Endodermal cell (in vitro differentiated cells): ENCODE measurements at regions not wholly inside any gene's neighbourhood (a gene's known extent, or its start where the extent isn't known, plus 50 kb on each side); places are given as distances from the start of the nearest gene placed in this dataset.

Experiments
- DNase-seq: peaks from one replicate; pipeline ENCODE4 v3.0.0-alpha.2; 2017
- H3K27ac ChIP-seq: 2 replicates; pipeline ENCODE4 v1.5.1; 2013; ENCODE audit warnings: mild to moderate bottlenecking, low read depth, low read length, moderate library complexity
- H3K27me3 ChIP-seq: 2 replicates; pipeline ENCODE4 v1.6.1; 2013; ENCODE audit warnings: mild to moderate bottlenecking, low read length, moderate library complexity; ENCODE audit not compliant: insufficient read depth, control insufficient read depth, poor library complexity, severe bottlenecking
- H3K36me3 ChIP-seq: 2 replicates; pipeline ENCODE4 v1.7.0; 2013; ENCODE audit warnings: mild to moderate bottlenecking, low read length, moderate library complexity; ENCODE audit not compliant: control insufficient read depth, insufficient read depth
- H3K4me1 ChIP-seq: one replicate; pipeline ENCODE4 v1.7.0; 2013; ENCODE audit warnings: low read length; ENCODE audit not compliant: control insufficient read depth, insufficient read depth
- H3K4me3 ChIP-seq: 2 replicates; pipeline ENCODE4 v1.5.1; 2013; ENCODE audit warnings: mild to moderate bottlenecking, low read length, moderate library complexity
- H3K9ac ChIP-seq: 2 replicates; pipeline ENCODE4 v1.6.1; 2013; ENCODE audit warnings: mild to moderate bottlenecking, low read length, moderate library complexity; ENCODE audit not compliant: poor library complexity, severe bottlenecking; ENCODE audit errors: extremely low read depth
- H3K9me3 ChIP-seq: 2 replicates; pipeline ENCODE4 v1.6.1; 2013; ENCODE audit warnings: mild to moderate bottlenecking, low read length, moderate library complexity; ENCODE audit not compliant: control insufficient read depth
- H3K27ac Mint-ChIP-seq: 2 replicates; pipeline ENCODE4 v1.8.0; 2020; ENCODE audit warnings: mixed read lengths
- H3K27me3 Mint-ChIP-seq: 2 replicates; pipeline ENCODE4 v1.8.0; 2021; ENCODE audit warnings: mild to moderate bottlenecking, mixed read lengths; ENCODE audit not compliant: insufficient read depth
- H3K36me3 Mint-ChIP-seq: 2 replicates; pipeline ENCODE4 v1.8.0; 2020; ENCODE audit warnings: low read depth, mixed read lengths
- H3K4me1 Mint-ChIP-seq: 2 replicates; pipeline ENCODE4 v1.8.0; 2020; ENCODE audit warnings: mixed read lengths
- H3K4me3 Mint-ChIP-seq: 2 replicates; pipeline ENCODE4 v1.8.0; 2020; ENCODE audit warnings: mild to moderate bottlenecking, moderate library complexity, mixed read lengths
- H3K9me3 Mint-ChIP-seq: 2 replicates; pipeline ENCODE4 v1.8.0; 2020; ENCODE audit warnings: mild to moderate bottlenecking, mixed read lengths
- WGBS, 2 experiments: methylation state at CpG; one replicate each; pipeline versions ENCODE4 v1.1.5 to v1.1.7; 2013; ENCODE audit warnings: missing lambda C conversion rate in 2 of 2, mixed read lengths in 1 of 2; ENCODE audit not compliant: insufficient coverage in 1 of 2, insufficient read length in 1 of 2; 5-methylcytosine and 5-hydroxymethylcytosine counted together
- TF ChIP-seq, protein P1 (sequence below): fragments of 200-600 bp; sonication (generic); conservative IDR thresholded peaks from 2 replicates; pipeline ENCODE4 v1.5.0; 2021; ENCODE audit warnings: antibody characterized with exemption, mild to moderate bottlenecking

DNA sequence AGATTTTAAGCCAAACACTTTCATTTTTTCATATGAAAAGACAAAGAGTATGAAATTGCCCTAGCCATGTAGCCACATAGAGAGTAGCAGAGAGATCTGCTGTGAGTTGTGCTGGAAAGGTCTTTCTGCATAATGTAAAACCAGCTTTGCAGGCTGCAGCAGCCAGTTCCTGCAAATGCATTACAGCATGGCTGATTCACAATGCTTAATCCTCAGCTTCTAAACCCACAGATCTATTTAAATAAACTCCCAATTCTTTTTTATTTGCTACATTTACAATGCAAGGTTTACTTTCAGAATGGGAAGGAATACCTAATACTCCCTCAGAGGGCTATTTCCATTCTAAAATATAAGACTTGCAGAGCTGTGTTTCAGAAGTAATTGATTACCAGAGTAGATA lies 185.6 kb upstream of the STARD13 start:
- Mint-ChIP-seq H3K27me3 (no peaks in the 10 kb centered on the region), H3K4me3 (no peak overlapping the region), H3K36me3 (no peaks in the 10 kb centered on the region), H3K9me3 (peaks cover 11% of the 10 kb centered on the region), H3K27ac (no peak overlapping the region), H3K4me1 (peaks cover 5% of the 10 kb centered on the region)
- no peak for DNase-seq
- Histone ChIP-seq H3K27ac (no peak overlapping the region), H3K4me1 (no peaks in the 10 kb centered on the region), H3K27me3 (no peaks in the 10 kb centered on the region), H3K9ac (no peak overlapping the region), H3K4me3 (no peak overlapping the region), H3K9me3 (no peaks in the 10 kb centered on the region), H3K36me3 (no peaks in the 10 kb centered on the region)
- TF ChIP-seq, protein P1, sequence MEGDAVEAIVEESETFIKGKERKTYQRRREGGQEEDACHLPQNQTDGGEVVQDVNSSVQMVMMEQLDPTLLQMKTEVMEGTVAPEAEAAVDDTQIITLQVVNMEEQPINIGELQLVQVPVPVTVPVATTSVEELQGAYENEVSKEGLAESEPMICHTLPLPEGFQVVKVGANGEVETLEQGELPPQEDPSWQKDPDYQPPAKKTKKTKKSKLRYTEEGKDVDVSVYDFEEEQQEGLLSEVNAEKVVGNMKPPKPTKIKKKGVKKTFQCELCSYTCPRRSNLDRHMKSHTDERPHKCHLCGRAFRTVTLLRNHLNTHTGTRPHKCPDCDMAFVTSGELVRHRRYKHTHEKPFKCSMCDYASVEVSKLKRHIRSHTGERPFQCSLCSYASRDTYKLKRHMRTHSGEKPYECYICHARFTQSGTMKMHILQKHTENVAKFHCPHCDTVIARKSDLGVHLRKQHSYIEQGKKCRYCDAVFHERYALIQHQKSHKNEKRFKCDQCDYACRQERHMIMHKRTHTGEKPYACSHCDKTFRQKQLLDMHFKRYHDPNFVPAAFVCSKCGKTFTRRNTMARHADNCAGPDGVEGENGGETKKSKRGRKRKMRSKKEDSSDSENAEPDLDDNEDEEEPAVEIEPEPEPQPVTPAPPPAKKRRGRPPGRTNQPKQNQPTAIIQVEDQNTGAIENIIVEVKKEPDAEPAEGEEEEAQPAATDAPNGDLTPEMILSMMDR = no peak

DNA sequence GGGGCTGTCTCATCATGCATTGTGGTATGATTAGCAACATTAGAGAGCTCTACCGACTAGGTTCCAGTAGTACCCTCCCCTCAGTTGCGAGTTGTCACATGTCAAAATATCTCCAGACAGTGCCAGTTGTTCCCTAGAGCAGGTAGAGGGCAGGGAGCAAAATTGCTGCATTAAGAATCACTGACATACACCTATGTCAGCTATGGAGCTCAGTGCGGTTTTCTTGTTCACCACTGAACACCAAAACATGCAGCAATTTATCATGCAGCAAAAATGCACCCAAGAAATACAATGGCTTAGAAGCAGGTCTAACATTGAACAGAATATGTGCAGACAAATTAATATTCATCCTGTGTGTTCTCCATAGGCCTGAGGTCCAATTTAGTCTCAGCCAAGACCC lies 186.9 kb upstream of the STARD13 start:
- no peak overlapping the region for H3K4me3 Mint-ChIP-seq
- peaks cover 23% of the 10 kb centered on the region for H3K9me3 Mint-ChIP-seq
- no peak overlapping the region for H3K27ac ChIP-seq
- no peak overlapping the region for H3K27ac Mint-ChIP-seq
- peaks cover 6% of the 10 kb centered on the region for H3K9me3 ChIP-seq
- 78 to 90% methylated on average over 3 of the region's 3 CpGs for WGBS, 2 experiments
- no peaks in the 10 kb centered on the region for H3K27me3 ChIP-seq
- TF ChIP-seq, protein P1 = no peak
- peaks cover 5% of the 10 kb centered on the region for H3K4me1 Mint-ChIP-seq
- H3K4me1 ChIP-seq = no peaks in the 10 kb centered on the region
- no peaks in the 10 kb centered on the region for H3K36me3 ChIP-seq
- H3K4me3 ChIP-seq = no peak overlapping the region
- DNase-seq = no peak
- no peaks in the 10 kb centered on the region for H3K27me3 Mint-ChIP-seq
- H3K36me3 Mint-ChIP-seq = no peaks in the 10 kb centered on the region
- H3K9ac ChIP-seq = no peak overlapping the region

DNA sequence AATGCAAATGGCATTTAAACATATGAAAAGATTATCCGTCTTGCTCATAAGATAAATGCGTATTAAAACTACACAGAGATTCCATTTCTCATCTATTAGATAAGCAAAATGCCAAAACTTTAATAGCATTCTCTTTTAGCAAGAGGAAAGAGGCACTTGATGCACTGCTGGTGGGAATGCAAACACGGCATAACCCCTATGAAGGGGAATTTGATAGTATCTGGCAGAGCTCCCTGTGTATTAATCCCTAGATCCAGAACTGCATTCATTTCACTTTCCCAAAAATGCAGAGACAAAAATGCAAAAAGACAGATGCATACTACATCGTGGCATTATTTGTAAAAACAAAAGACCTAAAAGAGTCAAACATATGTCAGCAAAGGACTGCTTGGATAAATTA lies 193.6 kb upstream of the STARD13 start:
- 91 to 92% methylated on average over 4 of the region's 4 CpGs for WGBS, 2 experiments
- Mint-ChIP-seq H3K27ac (no peak overlapping the region), H3K4me1 (no peaks in the 10 kb centered on the region), H3K9me3 (peaks cover 33% of the 10 kb centered on the region), H3K27me3 (no peaks in the 10 kb centered on the region), H3K4me3 (no peak overlapping the region), H3K36me3 (peaks cover 3% of the 10 kb centered on the region)
- no peak for DNase-seq
- TF ChIP-seq, protein P1 = no peak
- H3K9ac ChIP-seq = no peak overlapping the region
- H3K36me3 ChIP-seq = no peaks in the 10 kb centered on the region
- H3K27ac ChIP-seq = no peak overlapping the region
- H3K4me1 ChIP-seq = no peaks in the 10 kb centered on the region
- peaks cover 15% of the 10 kb centered on the region for H3K9me3 ChIP-seq
- H3K27me3 ChIP-seq = no peaks in the 10 kb centered on the region
- H3K4me3 ChIP-seq = no peak overlapping the region
